ENCODE measurements at regions not wholly inside any gene's neighbourhood (a gene's known extent, or its start where the extent isn't known, plus 50 kb on each side); places are given as distances from the start of the nearest gene placed in this dataset.

DNA sequence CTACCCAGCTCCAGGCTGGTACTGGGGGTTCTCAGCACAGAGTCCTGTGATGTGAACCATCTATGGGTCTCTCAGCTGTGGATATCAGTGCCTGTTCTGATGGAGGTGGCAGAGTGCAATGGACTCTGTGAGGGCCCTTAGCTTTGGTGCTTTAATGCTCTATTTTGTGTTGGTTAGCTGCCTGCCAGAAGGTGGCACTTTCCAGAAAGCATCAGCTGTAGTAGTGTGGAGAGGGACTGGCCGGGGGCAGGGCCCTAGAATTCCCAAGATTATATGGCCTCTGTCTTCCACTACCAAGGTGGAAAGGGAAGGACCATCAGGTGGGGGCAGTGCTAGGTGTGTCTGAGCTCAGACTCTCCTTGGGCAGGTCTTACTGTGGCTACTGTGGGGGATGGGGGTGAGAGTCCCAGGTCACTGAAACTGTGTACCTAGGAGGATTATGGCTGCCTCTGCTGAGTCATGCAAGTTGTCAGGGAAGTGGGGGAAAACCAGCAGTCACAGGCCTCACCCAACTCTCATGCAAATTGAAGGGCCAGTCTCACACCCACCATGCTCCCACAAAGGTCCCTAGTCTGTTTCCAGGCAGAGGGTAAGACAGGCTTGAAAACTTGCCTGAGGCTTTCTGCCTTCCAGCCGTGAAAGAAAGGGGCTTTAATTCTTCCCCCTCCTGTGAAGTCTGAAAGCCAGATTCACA, 878.1 kb downstream of the C12orf50 start:
- H3K4me1 ChIP-seq (ENCODE audit: control insufficient read depth, extremely low read depth, insufficient read depth, low read length): no peaks in the 10 kb centered on the region
- no peak overlapping the region for H2AFZ ChIP-seq (ENCODE audit: low read depth, low read length)
- CTCF ChIA-PET: no interaction called here
- H3K9ac ChIP-seq (replicated peaks; ENCODE audit: extremely low read depth, insufficient read depth, low read length): no peak overlapping the region
- no peaks in the 10 kb centered on the region for H3K36me3 ChIP-seq (ENCODE audit: control insufficient read depth in 2 of 2, extremely low read depth in 1 of 2, insufficient read depth in 2 of 2, low read length in 2 of 2)
- no peak for DNase-seq (ENCODE audit: low read depth, low spot score)
- dilution Hi-C loops (cut with MboI; ENCODE audit: extremely low pct_ligation_motif_present, low sequenced_read_pairs): no loop called here
- no peaks in the 10 kb centered on the region for H3K9me1 ChIP-seq (replicated peaks; ENCODE audit: control insufficient read depth, extremely low read depth, insufficient read depth, low read length)
- intact Hi-C loops (cut with micrococcal nuclease): no loop called here
- POLR2A ChIA-PET: no interaction called here
- H3K27me3 ChIP-seq (ENCODE audit: control insufficient read depth in 2 of 2, insufficient read depth in 2 of 2, low read length in 2 of 2): no peaks in the 10 kb centered on the region
- H3K4me3 ChIP-seq (replicated peaks in 1 of 3; ENCODE audit: insufficient read depth in 1 of 3, low read depth in 1 of 3, low read length in 3 of 3): no peak overlapping the region
- no TSS peak for BruUV-seq (replicated peaks)
- no peaks in the 10 kb centered on the region for H3K9me3 ChIP-seq (replicated peaks; ENCODE audit: control insufficient read depth, insufficient read depth, low read length)
- H3K4me2 ChIP-seq (ENCODE audit: insufficient read depth, low read length): no peak overlapping the region
- FAIRE-seq: no peak
- H3K79me2 ChIP-seq (ENCODE audit: control insufficient read depth, insufficient read depth, low read length): no peaks in the 10 kb centered on the region
- no peak overlapping the region for H3K27ac ChIP-seq (ENCODE audit: insufficient read depth, low read depth, low read length)
- H4K20me1 ChIP-seq (replicated peaks; ENCODE audit: control insufficient read depth, extremely low read depth, insufficient read depth, low read length): no peaks in the 10 kb centered on the region
- TF ChIP-seq, protein P1, sequence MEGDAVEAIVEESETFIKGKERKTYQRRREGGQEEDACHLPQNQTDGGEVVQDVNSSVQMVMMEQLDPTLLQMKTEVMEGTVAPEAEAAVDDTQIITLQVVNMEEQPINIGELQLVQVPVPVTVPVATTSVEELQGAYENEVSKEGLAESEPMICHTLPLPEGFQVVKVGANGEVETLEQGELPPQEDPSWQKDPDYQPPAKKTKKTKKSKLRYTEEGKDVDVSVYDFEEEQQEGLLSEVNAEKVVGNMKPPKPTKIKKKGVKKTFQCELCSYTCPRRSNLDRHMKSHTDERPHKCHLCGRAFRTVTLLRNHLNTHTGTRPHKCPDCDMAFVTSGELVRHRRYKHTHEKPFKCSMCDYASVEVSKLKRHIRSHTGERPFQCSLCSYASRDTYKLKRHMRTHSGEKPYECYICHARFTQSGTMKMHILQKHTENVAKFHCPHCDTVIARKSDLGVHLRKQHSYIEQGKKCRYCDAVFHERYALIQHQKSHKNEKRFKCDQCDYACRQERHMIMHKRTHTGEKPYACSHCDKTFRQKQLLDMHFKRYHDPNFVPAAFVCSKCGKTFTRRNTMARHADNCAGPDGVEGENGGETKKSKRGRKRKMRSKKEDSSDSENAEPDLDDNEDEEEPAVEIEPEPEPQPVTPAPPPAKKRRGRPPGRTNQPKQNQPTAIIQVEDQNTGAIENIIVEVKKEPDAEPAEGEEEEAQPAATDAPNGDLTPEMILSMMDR (IDR thresholded peaks at IDR 0.05; ENCODE audit: extremely low read depth in 1 of 2, insufficient read depth in 1 of 2, low read depth in 1 of 2, low read length in 2 of 2): no peak
- TF ChIP-seq POLR2A (IDR thresholded peaks at IDR 0.05; ENCODE audit: low read depth, low read length): no peak
- TF ChIP-seq FOS (IDR thresholded peaks at IDR 0.05; ENCODE audit: borderline replicate concordance, insufficient read depth, low read length): no peak
- no peak for TF ChIP-seq POLR2AphosphoS5 (IDR thresholded peaks at IDR 0.05; ENCODE audit: insufficient read depth, low read depth, low read length)
- TF ChIP-seq GATA2 (IDR thresholded peaks at IDR 0.05; ENCODE audit: insufficient read depth, insufficient read length, low read depth, low read length): no peak
- no peak for TF ChIP-seq MYC (IDR thresholded peaks at IDR 0.05; ENCODE audit: low read depth, low read length)
- no peak for TF ChIP-seq EZH2 (IDR thresholded peaks at IDR 0.05; ENCODE audit: borderline replicate concordance, low read depth, low read length, severe bottlenecking)
- TF ChIP-seq, protein P2, sequence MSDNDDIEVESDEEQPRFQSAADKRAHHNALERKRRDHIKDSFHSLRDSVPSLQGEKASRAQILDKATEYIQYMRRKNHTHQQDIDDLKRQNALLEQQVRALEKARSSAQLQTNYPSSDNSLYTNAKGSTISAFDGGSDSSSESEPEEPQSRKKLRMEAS (IDR thresholded peaks at IDR 0.05; ENCODE audit: insufficient read depth, insufficient read length): no peak
- no peak for TF ChIP-seq JUN (IDR thresholded peaks at IDR 0.05; ENCODE audit: borderline replicate concordance, insufficient read depth, insufficient read length, low read depth)

All from endothelial cell of umbilical vein (primary cell).